ENCODE measurements at regions not wholly inside any gene's neighbourhood (a gene's known extent, or its start where the extent isn't known, plus 50 kb on each side); places are given as distances from the start of the nearest gene placed in this dataset.

GRCh38 chr7:67398916-67399315 lies 402.3 kb downstream of the TYW1 start:
- no peaks in the 10 kb centered on the region for H3K36me3 ChIP-seq
- no peaks in the 10 kb centered on the region for H3K4me1 ChIP-seq (ENCODE audit: control insufficient read depth in 1 of 2, low read depth in 2 of 2)
- no peak overlapping the region for H3K4me3 ChIP-seq
- ATAC-seq (ENCODE audit: insufficient number of reproducible peaks, low FRiP score, low read depth) (no peak), DNase-seq (ENCODE audit: low spot score) (no peak)
- no peaks in the 10 kb centered on the region for H3K9me3 ChIP-seq
- TF ChIP-seq CTCF (IDR thresholded peaks at IDR 0.05): no peak
- no peak overlapping the region for H3K27ac ChIP-seq
- H3K27me3 ChIP-seq (replicated peaks; ENCODE audit: insufficient read depth): no peaks in the 10 kb centered on the region

- no peak overlapping the region for H3K4me3 ChIP-seq
- DNase-seq (ENCODE audit: low spot score): no peak
- no peak for ATAC-seq (ENCODE audit: insufficient number of reproducible peaks, low FRiP score, low read depth)
- H3K9me3 ChIP-seq: no peaks in the 10 kb centered on the region
- TF ChIP-seq CTCF (IDR thresholded peaks at IDR 0.05): no peak
- H3K36me3 ChIP-seq: no peaks in the 10 kb centered on the region
- no peaks in the 10 kb centered on the region for H3K4me1 ChIP-seq (ENCODE audit: control insufficient read depth in 1 of 2, low read depth in 2 of 2)
- H3K27me3 ChIP-seq (replicated peaks; ENCODE audit: insufficient read depth): no peaks in the 10 kb centered on the region
- H3K27ac ChIP-seq: no peak overlapping the region
These were observed 404.9 kb downstream of the TYW1 start for GRCh38 chr7:67401492-67401891.

- Histone ChIP-seq H3K36me3 (no peaks in the 10 kb centered on the region), H3K4me3 (no peak overlapping the region), H3K27me3 (replicated peaks; ENCODE audit: insufficient read depth) (no peaks in the 10 kb centered on the region), H3K9me3 (no peaks in the 10 kb centered on the region), H3K27ac (no peak overlapping the region), H3K4me1 (ENCODE audit: control insufficient read depth in 1 of 2, low read depth in 2 of 2) (no peaks in the 10 kb centered on the region)
- DNase-seq (ENCODE audit: low spot score): no peak
- TF ChIP-seq CTCF (IDR thresholded peaks at IDR 0.05): no peak
- no peak for ATAC-seq (ENCODE audit: insufficient number of reproducible peaks, low FRiP score, low read depth)
These were observed 405.6 kb downstream of the TYW1 start for GRCh38 chr7:67402280-67402679.

DNA sequence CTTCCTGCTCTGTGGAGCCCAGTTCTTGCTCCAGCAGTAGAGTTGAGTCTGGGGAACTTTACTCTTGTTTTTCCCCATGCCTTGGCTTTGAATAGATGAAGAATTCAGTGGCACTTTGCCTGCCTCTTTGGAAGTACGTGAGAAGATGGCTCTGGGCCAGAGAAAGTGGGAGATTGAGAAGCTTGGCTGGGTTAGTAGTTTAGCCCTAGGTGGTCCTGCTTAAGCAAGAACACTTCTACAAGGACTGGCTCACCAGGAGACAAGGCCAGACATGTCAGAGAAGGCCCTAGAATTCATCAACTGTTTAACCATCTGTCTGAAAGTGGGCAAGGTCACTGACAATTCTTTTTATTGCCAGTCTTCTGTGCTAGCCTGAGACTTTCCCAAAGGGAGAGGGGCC lies 410.3 kb downstream of the TYW1 start:
- ATAC-seq (ENCODE audit: insufficient number of reproducible peaks, low FRiP score, low read depth) (no peak), DNase-seq (ENCODE audit: low spot score) (no peak)
- no peak for TF ChIP-seq CTCF (IDR thresholded peaks at IDR 0.05)
- H3K27me3 ChIP-seq (replicated peaks; ENCODE audit: insufficient read depth): no peaks in the 10 kb centered on the region
- no peak overlapping the region for H3K4me3 ChIP-seq
- no peaks in the 10 kb centered on the region for H3K36me3 ChIP-seq
- H3K4me1 ChIP-seq (ENCODE audit: control insufficient read depth in 1 of 2, low read depth in 2 of 2): no peaks in the 10 kb centered on the region
- H3K27ac ChIP-seq: no peak overlapping the region
- H3K9me3 ChIP-seq: no peaks in the 10 kb centered on the region

DNA sequence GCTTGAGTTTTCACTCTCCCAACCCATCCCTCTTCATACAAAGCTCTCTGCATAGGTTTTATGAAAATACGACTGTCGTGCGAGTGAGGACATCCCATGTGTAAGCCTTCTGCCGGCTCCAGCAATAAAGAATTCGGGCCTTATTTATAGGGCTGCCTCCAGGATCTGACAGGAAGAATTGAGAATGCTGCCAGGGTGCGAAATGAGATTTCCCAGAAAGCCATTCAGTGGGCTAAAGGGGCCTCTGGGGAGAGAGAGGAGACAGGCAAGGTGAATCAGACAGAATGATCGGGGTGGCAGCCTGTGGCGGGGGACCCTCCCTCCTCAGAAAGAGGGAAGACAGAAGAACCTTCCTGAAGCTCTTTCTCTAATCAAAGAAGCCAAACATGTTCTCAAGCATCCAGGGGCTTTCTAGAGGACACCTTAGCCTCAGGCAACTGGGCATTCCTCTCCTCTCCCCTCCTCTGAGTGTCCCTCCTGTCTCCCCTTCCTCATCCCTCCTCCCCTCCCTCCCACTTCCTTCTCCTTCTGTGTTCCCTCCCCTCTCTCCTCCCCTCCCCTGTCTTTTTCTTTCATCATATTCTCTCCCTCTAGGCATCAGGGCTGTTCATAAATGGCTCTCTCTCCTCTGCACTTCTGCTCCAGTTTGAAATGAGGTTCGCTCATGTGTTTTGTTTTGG lies 410.9 kb downstream of the TYW1 start:
- H3K4me1 ChIP-seq (ENCODE audit: control insufficient read depth in 1 of 2, low read depth in 2 of 2): no peaks in the 10 kb centered on the region

More for the DNA sequence above, 410.9 kb downstream of the TYW1 start:
- H3K9me3 ChIP-seq: no peaks in the 10 kb centered on the region
- no peaks in the 10 kb centered on the region for H3K27me3 ChIP-seq (replicated peaks; ENCODE audit: insufficient read depth)
- no peaks in the 10 kb centered on the region for H3K36me3 ChIP-seq
- no peak for ATAC-seq (ENCODE audit: insufficient number of reproducible peaks, low FRiP score, low read depth)
- TF ChIP-seq CTCF (IDR thresholded peaks at IDR 0.05): no peak
- H3K27ac ChIP-seq: no peak overlapping the region
- no peak overlapping the region for H3K4me3 ChIP-seq
- DNase-seq (ENCODE audit: low spot score): no peak
